ENCODE measurements at regions not wholly inside any gene's neighbourhood (a gene's known extent, or its start where the extent isn't known, plus 50 kb on each side); places are given as distances from the start of the nearest gene placed in this dataset.

DNA sequence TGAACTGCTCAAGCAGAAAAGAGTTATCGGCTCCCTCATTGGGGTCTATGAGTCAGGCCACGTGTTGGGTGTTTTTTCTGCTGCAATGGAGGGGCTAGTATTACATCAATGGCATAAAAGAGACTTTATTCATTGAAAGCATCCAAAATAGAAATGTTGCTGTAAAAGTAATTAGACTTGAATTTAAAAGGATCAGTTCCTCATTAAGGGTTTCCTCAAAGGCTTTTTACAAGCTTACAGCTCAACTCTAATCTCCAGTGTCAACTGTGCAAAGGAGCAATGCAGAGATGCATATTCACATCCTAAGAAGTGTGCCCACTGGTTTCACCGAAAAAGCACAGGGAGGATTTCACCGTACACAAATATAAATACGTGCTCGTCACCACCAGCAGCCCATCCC, 300.3 kb downstream of the FOXO1 start:
- no peak for TF ChIP-seq EZH2 (IDR thresholded peaks at IDR 0.05; ENCODE audit: insufficient read depth, low read length)
- TF ChIP-seq, protein P1, sequence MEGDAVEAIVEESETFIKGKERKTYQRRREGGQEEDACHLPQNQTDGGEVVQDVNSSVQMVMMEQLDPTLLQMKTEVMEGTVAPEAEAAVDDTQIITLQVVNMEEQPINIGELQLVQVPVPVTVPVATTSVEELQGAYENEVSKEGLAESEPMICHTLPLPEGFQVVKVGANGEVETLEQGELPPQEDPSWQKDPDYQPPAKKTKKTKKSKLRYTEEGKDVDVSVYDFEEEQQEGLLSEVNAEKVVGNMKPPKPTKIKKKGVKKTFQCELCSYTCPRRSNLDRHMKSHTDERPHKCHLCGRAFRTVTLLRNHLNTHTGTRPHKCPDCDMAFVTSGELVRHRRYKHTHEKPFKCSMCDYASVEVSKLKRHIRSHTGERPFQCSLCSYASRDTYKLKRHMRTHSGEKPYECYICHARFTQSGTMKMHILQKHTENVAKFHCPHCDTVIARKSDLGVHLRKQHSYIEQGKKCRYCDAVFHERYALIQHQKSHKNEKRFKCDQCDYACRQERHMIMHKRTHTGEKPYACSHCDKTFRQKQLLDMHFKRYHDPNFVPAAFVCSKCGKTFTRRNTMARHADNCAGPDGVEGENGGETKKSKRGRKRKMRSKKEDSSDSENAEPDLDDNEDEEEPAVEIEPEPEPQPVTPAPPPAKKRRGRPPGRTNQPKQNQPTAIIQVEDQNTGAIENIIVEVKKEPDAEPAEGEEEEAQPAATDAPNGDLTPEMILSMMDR (IDR thresholded peaks at IDR 0.05; ENCODE audit: insufficient read depth, low read depth, low read length), result no peak

Measured in astrocyte (in vitro differentiated cells and primary cell).